ENCODE measurements at regions not wholly inside any gene's neighbourhood (a gene's known extent, or its start where the extent isn't known, plus 50 kb on each side); places are given as distances from the start of the nearest gene placed in this dataset.

GRCh38 chr16:26211542-26211941 lies 519.8 kb downstream of the HS3ST4 start:
- no peak for FAIRE-seq
- no peaks in the 10 kb centered on the region for H3K9me3 ChIP-seq (replicated peaks; ENCODE audit: control insufficient read depth, insufficient read depth, low read depth, low read length)
- H4K20me1 ChIP-seq (replicated peaks; ENCODE audit: control insufficient read depth, insufficient read depth, low read length), result no peaks in the 10 kb centered on the region
- H3K27ac ChIP-seq (ENCODE audit: extremely low read depth, low read depth, low read length), result no peak overlapping the region
- no peak overlapping the region for H2AFZ ChIP-seq (ENCODE audit: low read depth, low read length)
- BruUV-seq (replicated peaks), result no TSS peak
- H3K36me3 ChIP-seq (ENCODE audit: control insufficient read depth, insufficient read depth, low read length), result no peaks in the 10 kb centered on the region
- H3K4me2 ChIP-seq (ENCODE audit: insufficient read depth, low read length), result no peak overlapping the region
- H3K9me1 ChIP-seq (ENCODE audit: control insufficient read depth, insufficient read depth, low read length), result no peaks in the 10 kb centered on the region
- no peak overlapping the region for H3K4me3 ChIP-seq
- H3K9ac ChIP-seq (ENCODE audit: insufficient read depth in 1 of 2, low read depth in 2 of 2, low read length in 2 of 2), result no peak overlapping the region
- ATAC-seq, result no peak
- no peaks in the 10 kb centered on the region for H3K79me2 ChIP-seq (ENCODE audit: control insufficient read depth, insufficient read depth, low read length)
- H3K4me1 ChIP-seq (replicated peaks in 1 of 2; ENCODE audit: control insufficient read depth in 2 of 2, insufficient read depth in 2 of 2, low read length in 2 of 2), result no peaks in the 10 kb centered on the region
- no peaks in the 10 kb centered on the region for H3K27me3 ChIP-seq (ENCODE audit: control insufficient read depth in 2 of 2, insufficient read depth in 2 of 2, low read length in 2 of 2)
- POLR2A ChIA-PET, result interaction anchor here (0.7 kb wide), 1 partner anchor 455 kb away, joined by 3 read pairs; no protein-coding TSS in a partner anchor
- in situ Hi-C loops (cut with MboI) (no loop called here), intact Hi-C loops (cut with micrococcal nuclease) (no loop called here)
- no peak for DNase-seq (ENCODE audit: extremely low read depth in 1 of 4, low spot score in 3 of 4)
- CTCF ChIA-PET (ENCODE audit: low intra/inter-chr PET ratio), result no interaction called here
- TF ChIP-seq PBX2 (CRISPR knock-in tag; IDR thresholded peaks at IDR 0.05; ENCODE audit: low read depth) (no peak), PBX2 (tag; conservative IDR thresholded peaks at IDR 0.05; ENCODE audit: low read depth) (no peak), HEY1 (CRISPR knock-in tag; IDR thresholded peaks at IDR 0.05; ENCODE audit: borderline replicate concordance) (no peak), SMARCA4 (IDR thresholded peaks at IDR 0.05) (no peak), ZBTB12 (CRISPR knock-in tag; IDR thresholded peaks at IDR 0.05) (no peak), ZNF146 (CRISPR knock-in tag; IDR thresholded peaks at IDR 0.05; ENCODE audit: unreplicated experiment) (no peak)
- 0% methylated on average over 4 of the region's 4 CpGs for WGBS (ENCODE audit: insufficient coverage, low coverage, missing lambda C conversion rate)
